KMS-11 (cell line): ENCODE measurements at regions not wholly inside any gene's neighbourhood (a gene's known extent, or its start where the extent isn't known, plus 50 kb on each side); places are given as distances from the start of the nearest gene placed in this dataset.

Experiments used
- H2AFZ ChIP-seq: fragments of 200-600 bp; sonication (generic); 2 replicates; pipeline ENCODE4 v1.6.1; 2016; ENCODE audit warnings: antibody characterized with exemption, mixed run types, low read depth
- H3K27ac ChIP-seq: fragments of 200-600 bp; sonication (generic); 2 replicates; pipeline ENCODE4 v1.6.1; 2016; ENCODE audit warnings: mild to moderate bottlenecking, mixed run types
- H3K27me3 ChIP-seq: fragments of 200-600 bp; sonication (generic); 2 replicates; pipeline ENCODE4 v1.6.1; 2017; ENCODE audit warnings: mild to moderate bottlenecking, low read depth, mixed run types, moderate library complexity; ENCODE audit not compliant: insufficient read depth
- H3K36me3 ChIP-seq: fragments of 200-600 bp; sonication (generic); 2 replicates; pipeline ENCODE4 v1.6.1; 2017; ENCODE audit warnings: mild to moderate bottlenecking, mixed run types; ENCODE audit not compliant: insufficient read depth
- H3K4me1 ChIP-seq: fragments of 200-600 bp; sonication (generic); 2 replicates; pipeline ENCODE4 v1.6.1; 2016; ENCODE audit warnings: mild to moderate bottlenecking, low read depth, mixed run types; ENCODE audit not compliant: poor library complexity, severe bottlenecking
- H3K4me2 ChIP-seq: fragments of 200-600 bp; sonication (generic); 2 replicates; pipeline ENCODE4 v1.7.0; 2016; ENCODE audit warnings: mild to moderate bottlenecking, mixed run types
- H3K4me3 ChIP-seq: fragments of 200-600 bp; sonication (generic); IDR thresholded peaks from 2 replicates; pipeline ENCODE4 v1.6.1; 2017; ENCODE audit warnings: low read depth, low read length, mixed read lengths; ENCODE audit not compliant: insufficient read depth
- H3K79me2 ChIP-seq: fragments of 200-600 bp; sonication (generic); 2 replicates; pipeline ENCODE4 v1.6.1; 2016; ENCODE audit warnings: low read depth, mixed run types; ENCODE audit not compliant: insufficient read depth
- H3K9ac ChIP-seq: fragments of 200-600 bp; sonication (generic); 2 replicates; pipeline ENCODE4 v1.6.1; 2016; ENCODE audit warnings: mild to moderate bottlenecking, mixed run types
- H4K20me1 ChIP-seq: fragments of 200-600 bp; sonication (generic); 2 replicates; pipeline ENCODE4 v1.6.1; 2016; ENCODE audit warnings: mild to moderate bottlenecking, mixed run types; ENCODE audit not compliant: insufficient read depth
- CTCF ChIP-seq: fragments of 200-600 bp; sonication (generic); conservative IDR thresholded peaks from 2 replicates; pipeline ENCODE4 v1.6.1; 2017; ENCODE audit warnings: low read depth, mild to moderate bottlenecking, antibody characterized with exemption, low read length, moderate library complexity, mixed read lengths

DNA sequence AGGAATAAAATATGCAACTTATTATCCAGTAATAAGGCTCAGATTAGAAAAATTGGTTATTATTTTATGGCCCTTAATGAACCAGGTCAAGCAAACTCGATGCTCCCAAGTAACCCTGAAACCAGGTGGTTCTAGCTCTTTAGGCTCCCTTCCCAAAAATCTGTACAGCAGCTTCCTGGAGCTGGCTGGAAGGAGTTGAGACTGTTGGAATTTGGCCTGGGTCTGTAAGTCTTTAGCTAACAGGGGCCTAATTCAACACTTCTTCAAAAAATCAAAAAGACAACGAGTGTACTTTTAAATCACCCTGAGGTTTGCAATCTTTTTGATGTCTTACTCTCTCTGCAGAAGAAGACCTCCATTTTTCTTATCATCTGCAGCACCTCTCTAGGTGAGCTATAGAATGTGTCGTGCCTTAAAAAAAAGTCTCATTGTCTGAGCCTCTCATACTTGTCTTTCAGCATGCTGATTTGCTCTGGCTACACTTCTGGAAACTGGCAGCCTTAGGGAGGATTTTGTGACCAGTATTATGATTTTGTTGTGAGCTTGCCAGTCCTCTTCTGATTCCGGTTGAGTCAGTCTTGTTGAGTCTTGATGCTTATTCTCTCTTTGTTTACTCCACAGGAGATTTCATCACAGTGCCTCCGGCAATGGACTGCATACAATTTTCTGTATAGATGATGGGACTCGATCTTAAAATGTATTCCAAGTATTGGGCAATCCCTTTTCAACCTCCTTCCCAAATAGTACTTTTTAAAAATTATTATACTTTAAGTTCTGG is 235.0 kb upstream of the KBTBD8 start:
- Histone ChIP-seq H3K79me2 (no peaks in the 10 kb centered on the region), H3K4me3 (no peak overlapping the region), H3K27me3 (no peaks in the 10 kb centered on the region), H3K36me3 (no peaks in the 10 kb centered on the region), H3K4me2 (no peak overlapping the region), H3K27ac (no peak overlapping the region), H4K20me1 (no peaks in the 10 kb centered on the region), H2AFZ (no peak overlapping the region), H3K9ac (no peak overlapping the region), H3K4me1 (no peaks in the 10 kb centered on the region)
- no peak for TF ChIP-seq CTCF

GRCh38 chr3:66778107-66778506 is 220.0 kb upstream of the KBTBD8 start:
- H2AFZ ChIP-seq = no peak overlapping the region
- H3K27me3 ChIP-seq = no peaks in the 10 kb centered on the region
- no peaks in the 10 kb centered on the region for H3K4me1 ChIP-seq
- no peaks in the 10 kb centered on the region for H3K79me2 ChIP-seq
- H3K36me3 ChIP-seq = no peaks in the 10 kb centered on the region
- no peak overlapping the region for H3K4me2 ChIP-seq
- no peaks in the 10 kb centered on the region for H4K20me1 ChIP-seq
- no peak for TF ChIP-seq CTCF
- no peak overlapping the region for H3K4me3 ChIP-seq
- no peak overlapping the region for H3K27ac ChIP-seq
- no peak overlapping the region for H3K9ac ChIP-seq

DNA sequence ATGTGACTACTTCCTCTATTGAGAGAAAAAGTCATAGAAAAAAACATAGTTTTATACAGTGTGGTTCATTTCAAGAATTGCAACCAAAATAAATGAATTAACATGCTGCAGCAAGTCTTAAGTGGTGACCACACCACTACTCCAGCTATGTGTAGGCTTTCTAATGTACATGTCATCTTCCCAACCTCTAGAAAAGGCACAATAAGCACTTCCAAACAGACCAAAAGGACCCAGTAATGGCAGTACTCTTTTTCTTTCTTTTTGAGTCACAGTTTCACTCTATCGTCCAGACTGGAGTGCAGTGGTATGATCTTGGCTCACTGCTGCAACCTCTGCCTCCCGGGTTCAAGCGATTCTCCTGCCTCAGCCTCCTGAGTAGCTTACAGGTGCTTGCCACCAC is 219.3 kb upstream of the KBTBD8 start:
- H3K36me3 ChIP-seq = no peaks in the 10 kb centered on the region
- H3K27ac ChIP-seq = no peak overlapping the region
- no peak overlapping the region for H3K9ac ChIP-seq
- H3K4me1 ChIP-seq = no peaks in the 10 kb centered on the region
- H3K4me2 ChIP-seq = no peak overlapping the region
- H3K79me2 ChIP-seq = no peaks in the 10 kb centered on the region
- H3K27me3 ChIP-seq = no peaks in the 10 kb centered on the region
- no peak for TF ChIP-seq CTCF
- no peak overlapping the region for H3K4me3 ChIP-seq
- no peaks in the 10 kb centered on the region for H4K20me1 ChIP-seq
- H2AFZ ChIP-seq = no peak overlapping the region

- no peaks in the 10 kb centered on the region for H3K27me3 ChIP-seq
- H3K36me3 ChIP-seq = no peaks in the 10 kb centered on the region
- no peak for TF ChIP-seq CTCF
- no peak overlapping the region for H3K4me3 ChIP-seq
- no peaks in the 10 kb centered on the region for H3K79me2 ChIP-seq
- H3K4me1 ChIP-seq = no peaks in the 10 kb centered on the region
- H2AFZ ChIP-seq = no peak overlapping the region
- no peak overlapping the region for H3K4me2 ChIP-seq
- H3K9ac ChIP-seq = no peak overlapping the region
- no peaks in the 10 kb centered on the region for H4K20me1 ChIP-seq
- H3K27ac ChIP-seq = no peak overlapping the region
Observed at GRCh38 chr3:66785191-66785909, 212.8 kb upstream of the KBTBD8 start.
